SK-N-SH (cell line): ENCODE measurements at regions not wholly inside any gene's neighbourhood (a gene's known extent, or its start where the extent isn't known, plus 50 kb on each side); places are given as distances from the start of the nearest gene placed in this dataset.

ENCODE experiments used
- EP300 ChIP-seq, 2 experiments: IDR thresholded peaks; 2 replicates each; pipeline versions ENCODE4 v1.4.0 to v1.6.1; 2012; ENCODE audit warnings: borderline replicate concordance in 1 of 2, low read depth in 1 of 2, low read length in 1 of 2
- GABPA ChIP-seq: IDR thresholded peaks from 2 replicates; pipeline ENCODE4 v1.4.0; 2012; ENCODE audit warnings: low read depth, mild to moderate bottlenecking
- RFX5 ChIP-seq: IDR thresholded peaks from 2 replicates; pipeline ENCODE4 v1.6.1; 2012; ENCODE audit warnings: mild to moderate bottlenecking, improper control_type of control experiment, low read length

- TF ChIP-seq RFX5 (no peak), GABPA (no peak), EP300 (IDR thresholded peaks at IDR 0.05; ENCODE audit: borderline replicate concordance in 1 of 2, low read depth in 1 of 2, low read length in 1 of 2) (no peak)
Observed at GRCh38 chr11:81246941-81247340, 1486.7 kb downstream of the FAM181B start.
